Activated T-helper 2 cell treated with anti-CD3 and anti-CD28 coated beads, Interferon-gamma antibody, Interleukin-2, Interleukin-4, amounts not matched to agents 10 μg/mL and 5 μg/mL and 100 μg/mL, durations not matched to agents 14 hours and 24 hours and 36 hours (primary cell): ENCODE measurements at regions not wholly inside any gene's neighbourhood (a gene's known extent, or its start where the extent isn't known, plus 50 kb on each side); places are given as distances from the start of the nearest gene placed in this dataset.

ENCODE experiments used
- DNase-seq: peaks from one replicate; pipeline ENCODE4 v3.0.0; 2021; ENCODE audit warnings: low spot score
- H3K27ac Mint-ChIP-seq: one replicate; pipeline ENCODE4 v1.8.0; 2021; ENCODE audit warnings: mixed read lengths
- H3K27me3 Mint-ChIP-seq: one replicate; pipeline ENCODE4 v1.8.0; 2021; ENCODE audit warnings: low read depth, mixed read lengths
- H3K36me3 Mint-ChIP-seq: one replicate; pipeline ENCODE4 v1.8.0; 2021; ENCODE audit warnings: low read depth, mixed read lengths
- H3K4me1 Mint-ChIP-seq: one replicate; pipeline ENCODE4 v1.8.0; 2021; ENCODE audit warnings: low read depth, mixed read lengths
- H3K4me3 Mint-ChIP-seq: one replicate; pipeline ENCODE4 v1.8.0; 2021; ENCODE audit warnings: low read depth, mild to moderate bottlenecking, moderate library complexity, mixed read lengths
- H3K9me3 Mint-ChIP-seq: one replicate; pipeline ENCODE4 v1.8.0; 2021; ENCODE audit warnings: mixed read lengths
- intact Hi-C: fragments of 100-400 bp; cut with micrococcal nuclease; formaldehyde crosslinking; loops from one replicate; pipeline ENCODE4 v1.15.1; 2023

DNA sequence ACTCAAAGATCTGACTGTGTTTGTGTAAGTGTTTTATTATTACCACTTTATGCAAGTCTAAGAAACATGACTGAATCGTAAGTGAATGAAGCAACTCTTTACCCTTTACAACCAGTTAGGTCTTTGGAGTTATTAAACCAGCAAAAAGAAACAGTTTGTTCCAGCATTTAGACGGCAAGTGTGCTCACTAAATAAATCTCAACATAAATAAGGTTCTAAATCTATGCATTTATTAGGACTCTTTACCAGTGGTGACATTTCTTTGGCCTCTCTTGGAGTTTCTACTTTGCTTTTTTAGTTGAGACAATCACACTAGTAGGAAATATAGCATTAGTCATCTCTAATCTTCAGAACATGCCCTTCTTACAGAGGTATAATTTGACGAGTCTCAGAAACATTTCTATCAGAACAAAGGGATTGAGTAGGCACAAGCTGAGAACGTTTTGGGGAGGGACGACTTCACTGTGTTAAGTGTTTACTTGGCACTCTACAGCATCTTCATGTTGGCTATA is 739.9 kb upstream of the NR2F2 start:
- no peak for DNase-seq
- Mint-ChIP-seq H3K27me3 (no peaks in the 10 kb centered on the region), H3K4me3 (no peak overlapping the region), H3K4me1 (no peaks in the 10 kb centered on the region), H3K27ac (no peak overlapping the region), H3K36me3 (no peaks in the 10 kb centered on the region), H3K9me3 (no peaks in the 10 kb centered on the region)
- intact Hi-C loops, result no loop called here

DNA sequence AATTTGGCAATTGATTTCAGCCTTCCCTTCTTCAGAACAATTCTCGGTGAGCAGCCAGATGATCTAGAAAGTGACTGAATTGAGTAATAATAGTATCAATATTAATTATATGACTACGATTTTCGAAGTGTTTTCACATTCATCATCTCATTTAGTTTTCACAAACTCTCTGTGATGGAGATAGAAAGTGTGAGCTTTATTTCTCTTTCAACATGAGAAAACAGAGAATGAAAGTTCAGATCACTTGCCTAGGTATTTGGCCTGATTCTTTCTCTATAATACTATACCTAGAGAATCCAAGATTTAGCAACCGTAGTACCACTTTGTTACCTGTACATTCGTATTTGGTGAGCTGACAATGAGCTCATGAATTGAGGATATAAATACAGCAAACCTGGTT is 739.2 kb upstream of the NR2F2 start:
- no peaks in the 10 kb centered on the region for H3K36me3 Mint-ChIP-seq
- H3K27ac Mint-ChIP-seq, result no peak overlapping the region
- intact Hi-C loops, result no loop called here
- H3K9me3 Mint-ChIP-seq, result no peaks in the 10 kb centered on the region
- H3K4me3 Mint-ChIP-seq, result no peak overlapping the region
- no peak for DNase-seq
- no peaks in the 10 kb centered on the region for H3K4me1 Mint-ChIP-seq
- H3K27me3 Mint-ChIP-seq, result no peaks in the 10 kb centered on the region

DNA sequence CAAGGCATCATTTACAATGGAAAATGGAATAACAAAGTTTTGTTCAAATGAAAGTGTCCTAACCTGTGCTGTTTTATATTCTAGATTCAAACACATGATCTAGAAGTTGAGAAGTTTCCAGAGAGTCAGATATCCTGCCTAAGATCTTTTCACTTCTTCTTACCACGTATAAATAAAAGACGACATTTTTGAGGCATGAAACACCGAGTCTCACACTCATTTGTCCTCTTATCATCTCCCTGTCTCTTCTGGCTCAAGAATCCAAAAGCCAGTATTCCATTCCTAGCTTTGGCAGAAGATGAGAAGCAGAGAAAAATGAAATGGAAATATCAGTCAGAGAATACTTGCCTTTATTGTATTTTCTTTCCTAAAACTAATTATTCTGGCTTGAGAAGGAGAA is 738.6 kb upstream of the NR2F2 start:
- Mint-ChIP-seq H3K27ac (no peak overlapping the region), H3K4me3 (no peak overlapping the region), H3K27me3 (no peaks in the 10 kb centered on the region), H3K36me3 (no peaks in the 10 kb centered on the region), H3K4me1 (no peaks in the 10 kb centered on the region), H3K9me3 (no peaks in the 10 kb centered on the region)
- no peak for DNase-seq
- intact Hi-C loops, result no loop called here

DNA sequence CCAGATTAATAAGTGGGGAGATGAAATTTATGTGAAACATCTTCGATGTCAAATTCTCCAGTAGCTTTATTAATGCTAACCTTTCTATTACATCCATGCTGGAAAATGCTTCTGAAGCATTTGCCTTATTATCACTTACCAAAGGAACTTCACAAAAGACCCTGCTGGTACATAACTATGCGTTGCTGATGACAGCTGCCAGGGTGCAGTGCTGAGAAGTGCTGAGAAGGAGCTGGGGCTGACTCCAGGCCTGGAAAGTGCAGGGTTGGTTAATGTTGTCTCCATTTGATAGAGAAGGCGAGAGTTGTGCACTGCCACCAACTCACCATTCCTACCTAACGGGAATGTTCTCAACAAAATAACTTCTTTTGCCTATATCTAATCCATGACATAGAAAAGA is 736.0 kb upstream of the NR2F2 start:
- H3K4me1 Mint-ChIP-seq, result no peaks in the 10 kb centered on the region
- DNase-seq, result no peak
- H3K9me3 Mint-ChIP-seq, result no peaks in the 10 kb centered on the region
- H3K27ac Mint-ChIP-seq, result no peak overlapping the region
- no peak overlapping the region for H3K4me3 Mint-ChIP-seq
- H3K27me3 Mint-ChIP-seq, result no peaks in the 10 kb centered on the region
- no peaks in the 10 kb centered on the region for H3K36me3 Mint-ChIP-seq
- intact Hi-C loops, result no loop called here

DNA sequence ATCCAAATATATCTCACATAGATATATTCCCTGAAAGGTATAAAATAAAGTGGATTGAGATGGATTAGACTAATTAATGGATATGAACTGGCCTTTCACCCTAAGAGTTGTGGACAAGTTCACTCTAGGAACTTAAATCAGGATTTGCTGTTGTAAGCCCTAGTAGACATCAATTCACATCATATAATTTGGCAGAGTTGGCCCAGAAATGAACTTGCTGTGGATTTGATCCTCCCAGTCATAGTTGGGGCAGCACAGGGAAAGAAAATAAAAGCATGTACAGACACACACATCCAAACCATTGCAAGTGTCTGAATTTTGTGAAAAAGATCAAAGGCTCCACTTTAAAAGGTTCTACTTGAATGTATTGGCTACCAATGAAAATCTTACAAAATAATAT is 734.7 kb upstream of the NR2F2 start:
- DNase-seq, result no peak
- no peaks in the 10 kb centered on the region for H3K36me3 Mint-ChIP-seq
- intact Hi-C loops, result no loop called here

DNA sequence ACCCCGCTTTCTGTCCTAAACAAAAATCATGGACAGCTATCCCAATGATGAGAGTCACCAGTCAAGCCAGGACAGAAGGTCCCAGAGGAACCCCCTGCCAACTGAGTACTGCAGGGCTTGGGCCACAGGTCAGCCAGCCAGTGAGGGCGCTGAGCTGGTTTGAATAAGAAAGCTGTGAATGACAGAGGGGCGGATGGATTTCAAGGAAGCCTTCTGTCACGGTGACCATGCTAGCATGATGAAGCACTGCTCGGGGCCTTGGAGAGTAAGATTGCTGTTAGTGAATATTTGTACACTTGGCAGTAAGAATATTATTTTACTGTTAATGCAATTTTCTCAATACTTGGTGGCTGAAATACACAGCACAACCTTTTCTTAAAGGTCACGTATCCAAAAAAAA is 734.0 kb upstream of the NR2F2 start:
- Mint-ChIP-seq H3K4me3 (no peak overlapping the region), H3K9me3 (no peaks in the 10 kb centered on the region), H3K4me1 (no peaks in the 10 kb centered on the region), H3K27me3 (no peaks in the 10 kb centered on the region), H3K27ac (no peak overlapping the region), H3K36me3 (no peaks in the 10 kb centered on the region)
- no peak for DNase-seq
- intact Hi-C loops, result no loop called here

More for the DNA sequence above, 734.7 kb upstream of the NR2F2 start:
- H3K27ac Mint-ChIP-seq, result no peak overlapping the region
- H3K27me3 Mint-ChIP-seq, result no peaks in the 10 kb centered on the region
- H3K9me3 Mint-ChIP-seq, result no peaks in the 10 kb centered on the region
- H3K4me1 Mint-ChIP-seq, result no peaks in the 10 kb centered on the region
- H3K4me3 Mint-ChIP-seq, result no peak overlapping the region

DNA sequence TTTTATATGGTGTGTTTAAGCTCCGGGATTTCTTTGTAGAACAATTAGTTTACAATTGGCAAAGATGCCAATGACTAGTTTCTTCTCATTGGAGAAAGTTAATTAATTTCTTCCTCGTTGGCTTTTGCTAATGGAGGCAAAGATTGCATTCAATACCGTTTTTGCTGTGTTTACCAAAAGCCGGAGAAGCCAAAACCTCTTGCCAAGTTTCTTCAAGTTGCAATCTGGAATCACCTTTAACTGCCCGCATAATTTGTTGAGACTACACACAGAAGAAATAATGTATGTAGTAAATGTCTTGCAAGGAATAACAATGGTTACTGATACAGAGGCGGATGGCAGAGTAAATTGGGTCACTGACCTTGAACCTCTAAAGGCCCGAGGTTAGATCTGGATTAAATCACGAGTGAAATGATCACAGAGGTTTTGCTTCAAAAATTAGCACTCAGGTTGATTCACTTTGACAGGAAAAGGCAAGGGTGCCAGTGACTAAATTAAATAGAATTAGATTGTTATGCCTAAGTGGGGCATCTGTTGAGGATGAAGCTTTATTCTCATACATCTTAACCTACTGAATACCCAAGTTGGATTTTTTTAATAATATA is 732.1 kb upstream of the NR2F2 start:
- Mint-ChIP-seq H3K27ac (no peak overlapping the region), H3K9me3 (no peaks in the 10 kb centered on the region), H3K4me3 (no peak overlapping the region), H3K4me1 (no peaks in the 10 kb centered on the region), H3K36me3 (no peaks in the 10 kb centered on the region), H3K27me3 (no peaks in the 10 kb centered on the region)
- no peak for DNase-seq
- intact Hi-C loops, result no loop called here

DNA sequence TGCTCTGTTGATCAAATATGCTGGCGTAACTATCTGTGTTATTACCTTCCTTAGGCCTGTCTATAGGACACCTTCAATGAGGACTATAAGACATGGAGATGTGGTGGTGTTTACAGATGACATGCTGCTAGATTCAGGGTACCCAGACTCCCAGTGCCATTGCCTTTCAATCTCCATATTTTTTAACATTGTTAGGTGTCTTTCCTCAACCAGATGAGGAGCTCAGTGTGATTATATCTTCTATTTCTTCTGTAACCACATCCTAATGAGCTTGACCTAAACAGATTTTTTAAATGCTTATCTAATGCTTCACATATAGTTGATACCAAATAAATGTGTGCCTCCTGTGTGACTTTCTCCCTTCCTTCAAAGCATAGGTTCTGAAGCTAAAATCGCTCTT is 730.1 kb upstream of the NR2F2 start:
- H3K4me3 Mint-ChIP-seq, result no peak overlapping the region
- no peak overlapping the region for H3K27ac Mint-ChIP-seq
- DNase-seq, result no peak
- no peaks in the 10 kb centered on the region for H3K4me1 Mint-ChIP-seq
- H3K36me3 Mint-ChIP-seq, result no peaks in the 10 kb centered on the region
- no peaks in the 10 kb centered on the region for H3K9me3 Mint-ChIP-seq
- H3K27me3 Mint-ChIP-seq, result no peaks in the 10 kb centered on the region
- intact Hi-C loops, result no loop called here

DNA sequence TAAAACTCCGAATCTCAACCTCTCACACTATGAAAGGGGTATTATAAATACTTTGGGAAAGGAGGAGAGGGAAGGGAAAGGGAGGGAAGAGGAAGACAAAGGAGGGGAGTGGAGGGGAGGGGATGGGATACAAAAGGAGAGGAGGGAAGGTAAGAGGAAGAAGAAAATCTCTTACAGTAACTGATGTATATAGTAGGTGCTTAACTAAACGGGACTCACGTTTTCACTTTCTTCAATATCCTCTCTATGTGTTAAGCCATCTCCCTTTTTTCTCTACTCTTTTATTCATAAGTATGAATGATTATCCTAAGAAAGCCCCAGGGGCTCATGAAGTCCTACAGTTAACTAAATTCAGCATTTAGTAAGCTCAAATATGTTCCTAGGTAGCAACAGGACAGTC is 729.6 kb upstream of the NR2F2 start:
- no peak for DNase-seq
- H3K9me3 Mint-ChIP-seq, result no peaks in the 10 kb centered on the region
- H3K27me3 Mint-ChIP-seq, result no peaks in the 10 kb centered on the region
- no peaks in the 10 kb centered on the region for H3K4me1 Mint-ChIP-seq
- H3K36me3 Mint-ChIP-seq, result no peaks in the 10 kb centered on the region
- no peak overlapping the region for H3K4me3 Mint-ChIP-seq
- intact Hi-C loops, result no loop called here
- no peak overlapping the region for H3K27ac Mint-ChIP-seq

DNA sequence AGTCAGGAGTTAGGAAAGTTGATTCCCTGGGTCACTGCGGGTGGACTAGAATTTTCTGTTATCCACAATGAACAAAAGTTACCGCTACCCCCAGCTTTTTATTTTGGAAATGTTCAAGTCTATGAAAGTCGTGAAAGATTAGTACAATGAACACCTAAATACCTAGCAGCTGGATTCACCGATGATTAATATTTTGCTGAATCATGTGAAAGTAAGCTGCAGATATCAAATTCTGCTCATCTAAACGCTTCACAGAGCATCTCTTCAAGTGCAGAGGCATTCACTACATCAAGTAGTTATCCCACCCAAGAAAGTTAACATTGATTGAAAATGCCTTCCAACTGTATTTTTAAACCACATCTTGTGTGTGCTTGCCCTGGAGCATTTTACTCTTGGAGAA is 729.0 kb upstream of the NR2F2 start:
- H3K4me3 Mint-ChIP-seq, result no peak overlapping the region
- H3K27me3 Mint-ChIP-seq, result no peaks in the 10 kb centered on the region
- no peaks in the 10 kb centered on the region for H3K36me3 Mint-ChIP-seq
- H3K27ac Mint-ChIP-seq, result no peak overlapping the region
- no peak for DNase-seq
- no peaks in the 10 kb centered on the region for H3K4me1 Mint-ChIP-seq
- H3K9me3 Mint-ChIP-seq, result no peaks in the 10 kb centered on the region
- intact Hi-C loops, result no loop called here

DNA sequence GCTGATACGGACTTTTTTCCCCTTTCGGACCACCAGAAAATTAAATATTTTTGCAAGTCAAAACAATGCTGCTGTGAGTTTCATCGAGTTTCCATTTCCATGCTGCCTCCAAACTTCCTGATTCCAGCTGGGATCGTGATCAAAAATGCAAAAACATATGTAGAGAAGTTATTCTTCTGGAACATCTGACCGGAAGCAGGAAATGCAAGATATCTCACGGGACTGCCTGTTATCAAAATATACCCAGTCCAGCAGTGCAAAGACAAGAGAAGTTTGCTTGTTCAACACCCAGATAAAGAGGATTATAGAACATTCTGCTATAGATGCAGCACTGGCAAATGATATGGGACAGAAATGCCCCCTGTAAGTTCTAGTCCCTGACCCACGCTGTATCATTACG is 726.7 kb upstream of the NR2F2 start:
- Mint-ChIP-seq H3K4me3 (no peak overlapping the region), H3K9me3 (no peaks in the 10 kb centered on the region), H3K27me3 (no peaks in the 10 kb centered on the region), H3K4me1 (no peaks in the 10 kb centered on the region), H3K27ac (no peak overlapping the region), H3K36me3 (no peaks in the 10 kb centered on the region)
- intact Hi-C loops, result no loop called here
- DNase-seq, result no peak

DNA sequence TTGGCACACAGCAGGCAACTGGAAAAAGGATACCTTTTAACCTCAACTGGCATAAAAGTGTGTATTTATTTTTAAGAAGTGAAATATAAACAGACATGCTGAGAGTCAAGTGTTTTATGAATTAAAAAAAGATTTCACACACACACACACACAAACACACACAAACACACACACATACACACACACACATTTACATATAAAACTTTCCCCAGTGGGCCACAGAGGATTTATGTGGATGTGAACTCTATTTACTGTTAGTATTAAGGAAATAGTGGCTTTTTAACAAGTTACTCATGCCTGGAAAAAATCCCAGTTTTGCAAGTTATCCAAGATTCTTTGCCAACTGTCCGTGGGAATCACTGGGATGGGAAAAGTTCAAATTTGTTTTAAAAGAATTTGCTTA is 725.9 kb upstream of the NR2F2 start:
- intact Hi-C loops, result no loop called here
- Mint-ChIP-seq H3K4me1 (no peaks in the 10 kb centered on the region), H3K36me3 (no peaks in the 10 kb centered on the region), H3K4me3 (no peak overlapping the region), H3K9me3 (no peaks in the 10 kb centered on the region), H3K27me3 (no peaks in the 10 kb centered on the region), H3K27ac (no peak overlapping the region)
- no peak for DNase-seq

DNA sequence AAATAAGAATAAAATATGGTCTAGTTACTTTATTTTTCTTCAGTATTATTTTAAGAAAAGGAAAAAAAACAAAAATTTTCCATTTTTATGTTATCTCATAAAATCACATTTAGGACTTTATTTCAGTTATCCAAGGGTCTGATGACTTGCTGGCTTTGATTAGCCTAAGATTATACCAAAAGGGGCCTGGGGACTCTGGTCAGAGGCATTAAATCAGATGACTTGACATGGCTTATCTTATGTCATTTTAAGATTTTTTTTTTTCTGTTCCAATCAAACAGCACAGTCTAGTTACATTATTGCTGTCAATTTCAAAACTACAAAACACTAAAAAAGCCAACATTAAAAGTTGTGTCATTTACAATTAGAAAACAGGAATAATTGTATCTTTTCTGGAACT is 725.4 kb upstream of the NR2F2 start:
- intact Hi-C loops, result no loop called here
- no peaks in the 10 kb centered on the region for H3K4me1 Mint-ChIP-seq
- no peaks in the 10 kb centered on the region for H3K27me3 Mint-ChIP-seq
- H3K9me3 Mint-ChIP-seq, result no peaks in the 10 kb centered on the region
- no peaks in the 10 kb centered on the region for H3K36me3 Mint-ChIP-seq
- no peak overlapping the region for H3K4me3 Mint-ChIP-seq
- H3K27ac Mint-ChIP-seq, result no peak overlapping the region
- no peak for DNase-seq

DNA sequence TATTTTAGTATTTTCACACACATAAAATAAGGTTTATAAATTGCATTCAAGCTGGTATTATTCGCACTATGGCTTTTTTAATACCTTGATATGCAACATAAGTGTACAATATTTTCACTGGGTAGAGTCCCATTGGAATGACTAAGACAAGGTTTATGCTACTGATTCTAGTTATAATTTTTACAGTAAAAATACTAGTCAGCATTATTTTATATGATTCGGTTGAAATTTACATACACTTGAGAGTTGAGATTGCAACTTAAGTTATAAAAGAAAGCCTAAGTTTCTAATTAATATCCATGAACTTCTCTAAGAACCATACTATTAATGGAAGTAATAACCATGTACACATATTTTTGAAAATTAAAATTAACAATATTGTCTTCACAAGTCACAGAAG is 723.9 kb upstream of the NR2F2 start:
- Mint-ChIP-seq H3K36me3 (no peaks in the 10 kb centered on the region), H3K4me3 (no peak overlapping the region), H3K27me3 (no peaks in the 10 kb centered on the region), H3K4me1 (no peaks in the 10 kb centered on the region), H3K27ac (no peak overlapping the region), H3K9me3 (no peaks in the 10 kb centered on the region)
- intact Hi-C loops, result no loop called here
- DNase-seq, result no peak
